Myocyte (in vitro differentiated cells): ENCODE measurements at regions not wholly inside any gene's neighbourhood (a gene's known extent, or its start where the extent isn't known, plus 50 kb on each side); places are given as distances from the start of the nearest gene placed in this dataset.

Experiments
- DNase-seq: peaks from one replicate; pipeline ENCODE4 v3.0.0-alpha.2; 2012; ENCODE audit warnings: low read depth

DNA sequence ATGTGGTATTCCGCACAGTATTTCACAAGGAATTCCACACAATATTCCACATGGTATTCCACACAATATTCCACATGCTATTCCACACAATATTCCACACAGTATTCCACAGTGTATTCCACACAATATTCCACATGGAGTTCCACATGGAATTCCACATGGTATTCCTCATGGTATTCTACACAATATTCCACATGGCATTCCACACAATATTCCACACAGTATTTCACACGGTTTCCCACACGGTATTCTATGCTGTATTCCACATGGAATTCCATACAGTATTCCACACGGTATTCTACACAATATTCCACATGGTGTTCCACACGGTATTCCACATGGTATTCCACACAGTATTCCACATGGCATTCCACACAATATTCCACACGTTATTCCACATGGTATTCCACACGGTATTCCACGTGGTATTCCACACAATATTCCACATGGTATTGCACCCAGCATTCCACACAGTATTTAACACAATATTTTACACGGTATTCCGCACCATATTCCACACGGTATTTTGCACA, 137.3 kb upstream of the CHST15 start:
- DNase-seq = no peak

DNA sequence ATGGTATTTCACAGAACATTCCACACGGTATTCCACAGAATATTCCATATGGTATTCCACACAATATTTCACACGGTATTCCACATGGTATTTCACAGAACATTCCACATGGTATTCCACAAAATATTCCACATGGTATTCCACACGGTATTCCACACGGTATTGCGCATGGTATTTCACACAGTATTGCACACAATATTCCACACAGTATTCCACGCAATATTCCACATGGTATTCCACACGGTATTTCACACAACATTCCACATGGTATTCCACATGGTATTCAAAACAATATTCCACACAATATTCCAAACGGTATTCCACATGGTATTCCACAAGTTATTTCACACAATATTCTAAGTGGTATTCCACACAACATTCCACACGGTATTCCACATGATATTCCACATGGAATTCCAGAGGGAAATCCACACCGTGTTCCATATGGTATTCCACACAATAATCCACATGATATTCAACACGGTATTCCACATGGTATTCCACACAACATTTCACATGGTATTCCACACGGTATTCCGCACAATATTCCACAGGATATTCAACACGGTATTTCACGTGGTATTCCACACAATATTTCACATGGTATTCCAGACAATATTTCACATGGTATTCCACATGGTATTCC, 136.7 kb upstream of the CHST15 start:
- no peak for DNase-seq

DNA sequence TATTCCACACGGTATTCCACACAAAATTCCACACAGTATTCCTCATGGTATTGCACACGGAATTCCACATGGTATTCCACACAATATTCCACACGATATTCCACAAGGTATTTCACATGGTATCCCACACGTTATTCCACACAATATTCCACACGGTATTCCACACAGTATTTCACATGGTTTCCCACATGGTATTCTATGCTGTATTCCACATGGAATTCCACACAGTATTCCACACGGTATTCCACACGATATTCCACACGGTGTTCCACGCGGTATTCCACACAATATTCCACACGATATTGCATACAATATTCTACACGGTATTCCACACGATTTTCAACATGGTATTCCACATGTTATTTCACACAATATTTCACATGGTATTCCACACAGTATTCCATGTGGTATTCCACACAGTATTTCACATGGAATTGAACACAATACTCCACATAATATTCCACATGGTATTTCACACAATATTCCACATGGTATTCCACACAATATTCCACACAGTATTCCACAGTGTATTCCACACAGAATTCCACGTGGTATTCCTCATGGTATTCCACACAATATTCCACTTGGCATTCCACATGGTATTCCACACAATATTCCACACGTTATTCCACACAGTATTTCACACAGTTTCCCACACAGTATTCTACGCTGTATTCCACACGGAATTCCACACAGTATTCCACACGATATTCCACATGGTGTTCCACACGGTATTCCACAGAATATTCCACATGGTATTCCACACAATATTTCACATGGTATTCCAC, 136.0 kb upstream of the CHST15 start:
- DNase-seq = no peak

DNA sequence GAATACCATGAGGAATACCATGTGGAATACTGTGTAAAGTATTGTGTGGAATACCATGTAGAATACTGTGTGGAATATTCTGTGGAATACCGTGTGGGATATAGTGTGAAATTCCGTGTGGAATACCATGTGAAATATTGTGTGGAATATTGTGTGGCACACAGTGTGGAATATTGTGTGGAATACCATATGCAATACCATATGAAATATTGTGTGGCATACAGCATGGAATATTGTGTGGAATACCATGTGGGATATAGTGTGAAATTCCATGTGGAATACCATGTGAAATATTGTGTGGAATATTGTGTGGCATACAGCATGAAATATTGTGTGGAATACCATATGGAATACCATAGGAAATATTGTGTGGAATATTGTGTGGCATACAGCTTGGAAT, 135.1 kb upstream of the CHST15 start:
- DNase-seq = no peak

DNA sequence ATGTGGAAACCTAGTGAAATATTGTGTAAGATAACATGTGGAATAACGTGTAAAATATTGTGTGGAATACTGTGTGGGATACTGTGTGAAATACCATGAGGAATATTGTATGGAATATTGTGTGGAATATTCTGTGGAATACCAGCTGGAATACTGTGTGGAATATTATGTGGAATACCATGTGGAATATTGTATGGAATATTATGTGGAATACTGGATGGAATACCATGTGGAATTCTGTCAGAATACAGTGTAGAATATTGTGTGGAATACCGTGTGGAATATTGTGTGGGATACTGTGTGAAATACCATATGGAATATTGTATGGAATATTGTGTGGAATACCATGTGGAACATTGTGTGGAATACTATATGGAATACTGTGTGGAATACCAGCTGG, 134.6 kb upstream of the CHST15 start:
- no peak for DNase-seq

DNA sequence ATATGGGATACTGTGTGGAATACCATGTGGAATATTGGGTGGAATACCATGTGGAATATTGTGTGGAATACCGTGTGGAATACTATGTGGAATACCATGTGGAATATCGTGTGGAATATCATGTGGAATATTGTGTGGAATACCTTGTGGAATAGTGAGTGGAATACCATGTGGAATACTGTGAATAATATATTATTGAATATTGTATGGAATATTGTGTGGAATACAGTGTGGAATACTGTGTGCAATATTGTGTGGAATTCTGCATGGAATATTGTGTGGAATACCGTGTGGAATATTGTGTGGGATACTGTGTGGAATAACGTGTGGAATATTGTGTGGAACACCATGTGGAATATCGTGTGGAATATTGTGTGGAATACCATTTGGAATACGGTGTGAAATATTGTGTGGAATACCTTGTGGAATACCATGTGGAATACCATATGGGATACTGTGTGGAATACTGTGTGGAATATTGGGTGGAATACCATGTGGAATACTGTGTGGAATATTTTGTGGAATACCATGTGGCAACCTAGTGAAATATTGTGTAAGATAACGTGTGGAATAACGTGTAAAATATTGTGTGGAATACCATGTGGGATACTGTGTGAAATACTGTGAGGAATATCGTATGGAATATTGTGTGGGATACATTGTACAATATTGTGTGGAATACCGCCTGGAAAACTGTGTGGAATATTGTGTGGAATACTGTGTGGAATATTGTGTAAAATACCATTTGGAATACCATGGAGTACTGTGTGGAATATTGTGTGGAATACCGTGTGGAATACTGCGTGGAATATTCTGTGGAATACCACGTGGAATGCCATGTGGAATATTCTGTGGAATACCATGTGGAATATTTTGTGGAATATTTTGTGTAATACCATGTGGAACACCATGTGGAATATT, 133.9 kb upstream of the CHST15 start:
- no peak for DNase-seq

DNA sequence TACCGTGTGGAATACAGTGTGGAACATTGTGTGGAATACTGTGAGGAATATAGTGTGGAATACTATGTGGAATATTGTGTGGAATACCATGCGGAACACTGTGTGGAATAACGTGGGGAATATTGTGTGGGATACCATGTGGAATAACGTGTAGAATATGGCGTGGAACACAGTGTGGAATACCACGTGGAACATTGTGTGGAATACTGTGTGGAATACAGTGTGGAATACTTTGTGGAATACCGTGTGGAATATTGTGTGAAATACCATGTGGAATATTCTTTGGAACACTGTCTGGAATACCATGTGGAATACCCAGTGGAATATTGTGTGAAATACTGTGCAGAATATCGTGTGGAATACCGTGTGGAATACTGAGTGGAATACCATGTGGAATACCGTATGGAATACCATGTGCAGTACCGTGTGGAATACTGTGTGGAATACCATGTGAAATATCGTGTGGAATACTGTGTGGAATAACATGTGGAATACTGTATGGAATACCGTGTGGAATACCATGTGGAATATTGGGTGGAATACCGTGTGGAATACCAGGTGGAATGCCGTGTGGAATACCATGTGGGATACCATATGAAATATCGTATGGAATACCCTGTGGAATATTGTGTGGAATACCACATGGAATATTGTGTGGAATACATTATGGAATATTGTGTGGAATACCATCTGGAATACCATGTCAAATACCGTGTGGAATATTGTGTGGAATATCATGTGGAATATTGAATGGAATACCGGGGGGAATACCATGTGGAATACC, 133.1 kb upstream of the CHST15 start:
- DNase-seq = no peak

DNA sequence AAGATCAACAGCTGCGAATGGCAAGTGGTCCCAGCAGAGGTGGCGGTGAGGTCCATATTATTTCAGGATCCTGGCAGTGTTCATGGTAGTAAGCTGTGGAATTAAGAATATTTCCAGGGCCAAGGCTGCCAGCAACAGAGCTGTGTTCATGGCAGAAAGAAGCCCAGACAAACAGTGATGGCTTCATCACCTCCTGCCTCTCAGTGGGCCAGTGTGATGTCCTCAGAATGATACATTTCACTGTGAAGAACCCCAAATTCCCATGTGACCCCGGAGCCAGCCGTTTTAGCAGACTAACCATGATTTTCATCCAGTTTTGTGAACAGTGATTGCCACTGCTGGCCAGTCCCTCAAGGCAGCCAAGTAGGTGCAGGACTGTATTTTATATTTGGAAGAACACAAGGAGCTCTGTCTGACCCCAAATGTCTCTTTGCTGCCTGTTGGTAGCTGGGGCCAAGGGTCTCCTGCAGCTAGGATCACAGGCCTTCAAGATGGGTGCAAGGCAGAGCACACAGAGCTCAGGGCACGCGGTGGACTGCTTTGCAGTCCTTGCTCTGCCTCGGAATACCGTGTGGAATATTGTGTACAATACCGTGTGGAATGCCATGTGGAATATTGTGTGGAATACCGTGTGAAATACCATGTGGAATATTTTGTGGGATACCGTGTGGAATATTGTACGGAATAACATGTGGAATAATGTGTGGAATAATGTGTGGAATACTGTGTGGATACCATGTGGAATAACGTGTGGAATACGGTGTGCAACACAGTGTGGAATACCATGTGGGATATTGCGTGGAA, 132.3 kb upstream of the CHST15 start:
- no peak for DNase-seq

DNA sequence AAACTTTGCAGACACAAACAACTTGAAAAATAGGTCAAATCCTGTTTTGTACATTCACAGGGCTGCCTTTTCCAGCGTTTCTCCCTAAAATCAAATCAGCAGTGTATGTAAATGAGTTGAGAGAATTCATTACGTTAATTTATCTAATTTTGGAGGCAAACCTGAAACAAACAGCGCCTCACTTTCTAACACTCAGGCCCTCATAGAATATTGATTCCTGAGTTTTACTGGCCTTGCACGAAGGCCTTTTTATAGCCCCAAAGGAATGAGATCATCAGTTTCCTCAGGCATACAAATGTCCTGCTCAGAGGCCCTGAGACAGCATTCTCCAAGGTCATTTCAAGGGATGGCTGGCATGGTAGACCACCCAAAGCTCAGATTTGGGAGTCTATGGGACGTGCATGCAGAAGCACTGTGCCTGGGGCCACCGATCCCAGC, 131.7 kb upstream of the CHST15 start:
- peak; percentile 41 for DNase-seq

DNA sequence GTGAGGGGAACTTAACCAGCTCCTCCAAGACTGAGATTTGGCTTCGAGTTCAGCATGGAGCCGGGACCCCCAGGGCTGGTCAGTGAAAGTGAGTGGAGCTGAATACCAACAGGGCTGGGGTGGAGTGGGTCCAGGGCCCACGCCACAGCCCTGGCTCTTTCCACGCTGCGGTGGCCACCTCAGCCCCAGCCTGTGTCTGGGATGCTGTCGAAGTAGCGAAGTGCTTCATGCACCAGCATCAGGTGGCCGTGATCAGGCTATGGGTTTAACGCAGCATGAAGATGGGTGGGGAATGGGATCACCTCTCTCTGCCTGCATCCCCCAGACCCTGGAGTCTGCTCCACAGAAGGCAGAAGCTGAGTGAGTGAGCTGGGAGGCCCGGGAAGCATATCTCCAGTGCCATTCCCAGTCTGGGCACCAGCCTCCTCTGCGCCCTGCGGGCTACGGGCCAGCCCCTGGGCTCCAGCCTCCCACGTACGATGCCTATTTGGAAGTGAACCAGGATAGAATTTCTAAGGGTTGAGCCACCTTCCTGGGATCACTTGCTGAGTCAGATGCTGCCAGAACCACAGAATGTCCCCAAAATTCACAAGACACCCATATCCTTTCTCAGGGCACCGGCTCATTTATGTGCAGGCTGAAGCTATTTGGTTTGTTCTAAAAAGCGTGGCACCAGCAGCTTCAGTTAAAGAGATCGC, 131.1 kb upstream of the CHST15 start:
- DNase-seq = peak; percentile 71

DNA sequence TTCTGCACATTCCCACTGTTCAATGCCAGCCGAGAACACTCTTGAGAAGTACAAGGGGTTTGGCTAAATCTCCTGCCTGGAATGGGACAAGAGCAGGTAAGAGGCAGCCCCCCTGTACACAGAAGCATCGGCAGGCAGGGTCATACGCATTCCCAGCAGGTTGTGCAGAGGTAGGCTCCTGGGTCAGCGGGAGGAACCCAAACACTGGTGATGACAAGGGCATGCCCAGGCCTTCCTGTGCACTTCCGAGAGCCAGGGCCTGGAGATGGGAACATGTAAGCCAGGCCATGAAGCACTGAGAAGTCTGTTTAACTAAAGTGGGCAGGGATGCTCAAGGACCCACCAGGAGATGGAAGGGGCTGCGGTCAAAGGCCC, 130.3 kb upstream of the CHST15 start:
- no peak for DNase-seq

DNA sequence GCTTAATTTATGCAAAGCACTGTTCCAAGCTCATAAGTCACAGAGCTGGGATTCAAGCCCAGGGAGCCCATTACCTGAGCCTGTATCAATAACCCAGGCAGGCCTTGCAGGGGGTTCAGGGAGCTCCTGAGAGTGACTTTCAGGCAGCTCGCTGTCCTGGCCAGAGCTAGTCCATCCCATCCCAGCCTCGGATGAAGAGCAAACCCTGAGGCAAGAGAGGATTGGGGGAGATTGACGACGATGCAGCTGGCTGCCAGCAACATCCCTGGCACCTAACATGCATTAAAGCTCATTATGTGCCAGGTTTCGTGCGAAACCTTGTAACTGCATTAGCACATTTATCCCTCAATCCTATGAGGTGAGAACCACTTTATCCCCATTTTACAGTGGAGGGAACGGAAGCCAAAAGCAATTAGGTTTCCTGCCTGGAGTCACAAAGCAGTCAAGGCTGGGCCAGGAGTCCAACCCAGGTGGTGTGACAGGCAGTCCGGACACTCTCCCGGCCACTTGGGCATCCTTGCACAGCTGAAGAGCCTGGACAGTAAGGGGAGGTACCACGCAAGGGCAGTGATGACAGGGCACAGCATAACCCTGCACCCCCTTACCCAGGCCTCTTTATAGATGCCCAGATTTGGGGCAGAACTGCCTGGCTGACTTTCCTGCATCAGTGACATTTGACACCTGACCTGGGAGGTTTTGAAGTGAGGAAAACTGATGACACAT, 129.8 kb upstream of the CHST15 start:
- DNase-seq = no peak

DNA sequence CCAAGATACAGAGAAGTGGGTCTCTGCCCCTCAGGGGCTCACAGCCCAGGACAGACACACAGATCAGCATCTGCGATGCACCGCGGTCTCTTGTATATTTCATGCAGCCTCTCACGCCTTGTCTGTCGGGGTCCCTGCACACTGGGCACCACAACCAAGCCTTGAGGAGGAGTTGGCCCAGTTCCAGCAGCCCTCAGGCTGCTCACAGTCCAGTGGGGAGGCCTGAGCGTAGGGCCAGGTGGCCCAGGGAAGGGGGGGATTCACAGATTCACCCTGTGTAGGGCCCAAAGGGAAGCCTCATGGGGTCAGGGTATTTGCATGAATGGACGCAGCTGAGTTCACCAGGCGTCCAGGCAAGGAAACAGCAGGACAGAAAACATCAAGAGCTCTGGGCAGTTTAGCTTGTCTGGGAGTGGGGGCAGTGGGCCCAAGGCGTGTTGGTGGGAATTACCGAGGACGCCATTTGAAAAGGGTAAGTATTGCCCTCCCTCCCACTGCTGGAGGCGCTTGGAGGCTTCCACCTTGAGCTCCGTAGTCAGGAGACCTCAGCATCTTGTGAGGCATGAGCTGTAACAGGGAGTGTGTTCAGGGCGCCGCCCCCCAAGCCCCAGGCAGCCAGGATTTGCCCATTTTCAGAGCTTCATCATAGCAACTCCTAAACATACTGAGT, 129.1 kb upstream of the CHST15 start:
- DNase-seq = no peak

DNA sequence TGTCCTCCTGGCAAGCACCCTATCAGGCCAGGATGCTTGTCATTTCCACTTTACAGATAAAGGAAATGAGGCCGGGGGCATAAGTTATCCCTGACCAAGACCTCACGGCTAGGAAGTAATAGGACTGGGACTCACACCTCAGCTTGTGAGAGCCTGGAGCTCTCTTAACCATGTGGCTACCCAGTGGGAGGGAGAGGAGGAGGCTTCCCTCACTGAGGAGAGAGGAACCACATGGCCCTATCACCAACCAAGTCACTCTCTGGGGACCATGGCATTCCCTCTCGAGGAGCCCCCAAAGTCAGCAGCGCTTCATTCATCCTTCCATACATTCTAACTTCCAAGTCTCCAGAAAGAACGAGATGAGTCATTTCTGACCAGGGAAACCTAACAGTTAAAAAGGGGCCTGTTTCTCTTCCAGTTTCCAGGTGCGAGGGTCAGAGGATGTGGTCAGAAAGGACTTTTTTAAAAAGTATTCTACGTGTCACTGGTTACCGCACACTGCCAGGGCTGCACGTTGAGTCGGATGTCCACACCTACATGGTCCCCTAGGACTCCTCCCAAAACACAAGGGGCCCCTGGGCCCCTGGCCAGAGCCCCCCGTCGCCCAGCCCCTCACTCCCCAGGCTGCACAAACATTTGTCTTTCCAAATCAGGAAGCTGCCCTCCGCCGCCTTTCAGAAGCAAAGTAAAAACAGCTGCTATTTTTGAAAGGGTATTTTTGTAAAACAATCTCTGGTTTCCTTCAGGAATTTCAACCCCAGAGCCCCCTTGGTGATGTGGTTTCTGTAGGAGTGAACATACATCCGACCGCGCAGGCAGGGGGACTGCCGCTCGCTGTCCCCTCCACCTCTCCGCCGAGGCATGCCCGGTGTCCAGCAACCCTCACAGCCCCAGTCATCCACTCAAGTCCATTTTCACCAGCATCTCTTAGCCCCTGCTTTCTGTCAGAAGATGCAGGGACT, 128.2 kb upstream of the CHST15 start:
- DNase-seq = no peak

DNA sequence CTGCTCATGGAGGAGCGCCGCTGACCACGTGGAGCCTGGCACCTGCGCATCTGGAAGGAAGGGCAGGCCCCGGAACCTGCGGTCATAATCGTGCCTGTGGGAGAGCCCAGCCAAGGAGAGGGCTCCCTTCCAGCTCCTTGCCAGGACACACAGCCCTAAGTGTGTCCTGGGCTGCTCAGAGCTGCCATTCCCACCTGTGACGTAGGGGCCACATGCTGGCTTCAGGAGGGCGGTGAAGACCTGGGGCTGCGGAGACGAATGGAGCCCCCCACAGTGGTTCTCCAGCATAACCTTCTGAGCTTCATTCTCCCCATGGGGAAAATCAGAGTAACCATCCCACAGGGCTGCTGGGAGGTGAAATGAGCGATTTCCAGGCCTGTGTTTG, 127.6 kb upstream of the CHST15 start:
- DNase-seq = no peak

DNA sequence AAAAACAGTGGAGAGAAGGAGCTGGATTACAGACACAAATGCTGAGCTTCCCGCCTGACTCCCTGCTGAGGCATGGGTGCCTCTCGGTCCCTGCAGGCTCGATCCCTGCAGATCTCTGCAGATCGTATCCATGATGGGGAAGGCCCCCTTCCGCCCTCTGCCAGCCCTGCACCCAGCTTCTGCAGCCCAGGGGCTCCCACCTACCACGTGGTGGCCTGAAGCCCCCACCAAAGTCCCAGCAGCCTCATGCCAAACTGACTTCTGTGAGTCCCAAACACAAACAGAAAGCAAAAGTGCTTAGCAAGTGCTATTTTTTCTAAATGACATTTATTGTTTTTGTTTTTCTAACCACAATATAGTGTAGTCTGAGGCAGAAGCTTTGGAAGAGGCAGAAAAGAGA, 127.1 kb upstream of the CHST15 start:
- no peak for DNase-seq

DNA sequence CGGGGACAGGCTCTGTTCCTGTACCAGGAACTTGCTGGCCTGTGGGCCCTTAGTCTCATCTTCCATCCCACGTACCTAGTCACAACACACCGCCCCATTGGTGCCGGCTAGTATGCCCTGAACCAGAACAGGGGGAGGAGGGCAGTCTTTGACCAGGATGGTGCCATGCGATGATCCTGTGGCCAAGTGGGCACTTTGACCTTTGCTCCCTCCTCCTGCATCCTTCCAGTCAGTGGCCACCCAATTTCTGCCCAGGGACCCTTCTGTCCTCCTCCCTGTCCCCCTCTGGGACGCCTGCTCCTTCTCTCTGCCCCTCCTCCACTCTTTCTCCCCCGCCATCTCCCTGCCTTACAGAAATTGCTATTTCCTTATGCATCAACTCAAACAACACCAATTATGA, 126.3 kb upstream of the CHST15 start:
- DNase-seq = no peak
